ENCODE measurements at regions not wholly inside any gene's neighbourhood (a gene's known extent, or its start where the extent isn't known, plus 50 kb on each side); places are given as distances from the start of the nearest gene placed in this dataset.

- TF ChIP-seq, protein P1, sequence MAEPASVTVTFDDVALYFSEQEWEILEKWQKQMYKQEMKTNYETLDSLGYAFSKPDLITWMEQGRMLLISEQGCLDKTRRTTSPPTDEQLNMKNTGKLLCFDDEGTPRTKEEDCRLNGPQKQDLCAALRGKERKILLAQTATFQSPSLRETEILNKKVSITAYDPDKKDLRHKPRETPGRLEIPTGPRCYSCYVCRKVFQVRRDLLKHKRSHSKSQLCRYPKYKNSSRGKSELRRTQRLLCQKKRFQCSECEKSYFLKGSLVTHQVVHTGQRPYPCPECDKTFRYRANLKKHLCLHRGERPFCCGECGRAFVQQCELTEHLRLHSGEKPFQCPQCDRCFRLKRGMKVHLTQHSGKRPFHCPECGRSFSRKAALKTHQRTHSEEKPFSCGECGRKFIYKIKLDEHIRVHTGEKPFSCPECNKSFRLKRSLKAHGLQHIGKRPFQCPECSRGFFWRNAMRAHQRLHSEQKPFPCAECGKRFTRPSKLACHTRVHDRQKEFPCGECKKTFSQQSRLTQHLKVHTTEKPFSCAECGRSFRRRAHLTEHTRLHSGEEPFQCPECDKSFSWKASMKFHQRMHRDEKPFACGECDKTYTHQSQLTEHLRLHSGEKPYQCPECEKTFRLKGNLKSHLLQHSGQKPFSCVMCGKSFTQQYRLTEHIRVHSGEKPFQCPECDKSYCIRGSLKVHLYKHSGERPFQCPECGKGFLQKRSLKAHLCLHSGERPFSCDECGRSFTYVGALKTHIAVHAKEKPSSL (CRISPR knock-in tag; conservative IDR thresholded peaks at IDR 0.05), result no peak
- TF ChIP-seq IRF1 (CRISPR knock-in tag; IDR thresholded peaks at IDR 0.05) (no peak), NFE2L1 (CRISPR knock-in tag; IDR thresholded peaks at IDR 0.05) (no peak)
Observed at GRCh38 chr2:160689441-160689840, 195.8 kb upstream of the RBMS1 start (continued).

DNA sequence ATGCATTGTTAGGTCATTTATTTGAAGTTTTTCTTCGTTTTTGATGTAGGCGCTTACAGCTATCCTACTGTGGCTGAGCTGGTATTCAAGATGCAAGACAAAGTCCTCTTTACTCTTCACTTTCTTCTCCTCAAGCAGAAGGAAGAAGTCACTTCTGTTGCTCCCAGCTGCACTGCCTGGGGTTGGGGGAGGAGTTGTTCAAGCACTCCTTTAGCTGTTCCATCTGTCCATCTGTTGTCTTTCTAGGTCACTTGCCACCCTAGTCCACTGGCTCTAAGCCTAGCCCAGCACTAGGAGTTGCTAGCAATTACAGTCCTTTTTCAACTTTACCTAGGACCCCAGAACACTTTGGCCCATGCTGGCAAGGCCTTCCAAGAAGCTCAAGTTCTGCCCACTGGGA, 200.6 kb upstream of the RBMS1 start:
- Mint-ChIP-seq H3K4me1 (no peaks in the 10 kb centered on the region), H3K36me3 (no peaks in the 10 kb centered on the region), H3K4me3 (no peak overlapping the region), H3K27ac (no peak overlapping the region), H3K9me3 (peaks cover 6% of the 10 kb centered on the region; the same call in 1 of the 2 replicates), H3K27me3 (ENCODE audit: low read depth) (no peaks in the 10 kb centered on the region)
- ATAC-seq (no peak), DNase-seq (ENCODE audit: low spot score) (no peak)
- CTCF ChIA-PET, result no interaction called here
- TF ChIP-seq NR3C1 (CRISPR knock-in tag; conservative IDR thresholded peaks at IDR 0.05; ENCODE audit: low read depth) (no peak), NR1H2 (CRISPR knock-in tag; IDR thresholded peaks at IDR 0.05) (no peak), RELA (CRISPR knock-in tag; IDR thresholded peaks at IDR 0.05; ENCODE audit: borderline replicate concordance) (no peak), ATF1 (CRISPR knock-in tag; IDR thresholded peaks at IDR 0.05) (no peak), ZNF671 (CRISPR knock-in tag; IDR thresholded peaks at IDR 0.05) (no peak), ZNF232 (CRISPR knock-in tag; IDR thresholded peaks at IDR 0.05) (no peak), ERG (CRISPR knock-in tag; IDR thresholded peaks at IDR 0.05) (no peak)
- TF ChIP-seq, protein P2, sequence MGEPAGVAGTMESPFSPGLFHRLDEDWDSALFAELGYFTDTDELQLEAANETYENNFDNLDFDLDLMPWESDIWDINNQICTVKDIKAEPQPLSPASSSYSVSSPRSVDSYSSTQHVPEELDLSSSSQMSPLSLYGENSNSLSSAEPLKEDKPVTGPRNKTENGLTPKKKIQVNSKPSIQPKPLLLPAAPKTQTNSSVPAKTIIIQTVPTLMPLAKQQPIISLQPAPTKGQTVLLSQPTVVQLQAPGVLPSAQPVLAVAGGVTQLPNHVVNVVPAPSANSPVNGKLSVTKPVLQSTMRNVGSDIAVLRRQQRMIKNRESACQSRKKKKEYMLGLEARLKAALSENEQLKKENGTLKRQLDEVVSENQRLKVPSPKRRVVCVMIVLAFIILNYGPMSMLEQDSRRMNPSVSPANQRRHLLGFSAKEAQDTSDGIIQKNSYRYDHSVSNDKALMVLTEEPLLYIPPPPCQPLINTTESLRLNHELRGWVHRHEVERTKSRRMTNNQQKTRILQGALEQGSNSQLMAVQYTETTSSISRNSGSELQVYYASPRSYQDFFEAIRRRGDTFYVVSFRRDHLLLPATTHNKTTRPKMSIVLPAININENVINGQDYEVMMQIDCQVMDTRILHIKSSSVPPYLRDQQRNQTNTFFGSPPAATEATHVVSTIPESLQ (CRISPR knock-in tag; IDR thresholded peaks at IDR 0.05), result no peak
- TF ChIP-seq, protein P3, sequence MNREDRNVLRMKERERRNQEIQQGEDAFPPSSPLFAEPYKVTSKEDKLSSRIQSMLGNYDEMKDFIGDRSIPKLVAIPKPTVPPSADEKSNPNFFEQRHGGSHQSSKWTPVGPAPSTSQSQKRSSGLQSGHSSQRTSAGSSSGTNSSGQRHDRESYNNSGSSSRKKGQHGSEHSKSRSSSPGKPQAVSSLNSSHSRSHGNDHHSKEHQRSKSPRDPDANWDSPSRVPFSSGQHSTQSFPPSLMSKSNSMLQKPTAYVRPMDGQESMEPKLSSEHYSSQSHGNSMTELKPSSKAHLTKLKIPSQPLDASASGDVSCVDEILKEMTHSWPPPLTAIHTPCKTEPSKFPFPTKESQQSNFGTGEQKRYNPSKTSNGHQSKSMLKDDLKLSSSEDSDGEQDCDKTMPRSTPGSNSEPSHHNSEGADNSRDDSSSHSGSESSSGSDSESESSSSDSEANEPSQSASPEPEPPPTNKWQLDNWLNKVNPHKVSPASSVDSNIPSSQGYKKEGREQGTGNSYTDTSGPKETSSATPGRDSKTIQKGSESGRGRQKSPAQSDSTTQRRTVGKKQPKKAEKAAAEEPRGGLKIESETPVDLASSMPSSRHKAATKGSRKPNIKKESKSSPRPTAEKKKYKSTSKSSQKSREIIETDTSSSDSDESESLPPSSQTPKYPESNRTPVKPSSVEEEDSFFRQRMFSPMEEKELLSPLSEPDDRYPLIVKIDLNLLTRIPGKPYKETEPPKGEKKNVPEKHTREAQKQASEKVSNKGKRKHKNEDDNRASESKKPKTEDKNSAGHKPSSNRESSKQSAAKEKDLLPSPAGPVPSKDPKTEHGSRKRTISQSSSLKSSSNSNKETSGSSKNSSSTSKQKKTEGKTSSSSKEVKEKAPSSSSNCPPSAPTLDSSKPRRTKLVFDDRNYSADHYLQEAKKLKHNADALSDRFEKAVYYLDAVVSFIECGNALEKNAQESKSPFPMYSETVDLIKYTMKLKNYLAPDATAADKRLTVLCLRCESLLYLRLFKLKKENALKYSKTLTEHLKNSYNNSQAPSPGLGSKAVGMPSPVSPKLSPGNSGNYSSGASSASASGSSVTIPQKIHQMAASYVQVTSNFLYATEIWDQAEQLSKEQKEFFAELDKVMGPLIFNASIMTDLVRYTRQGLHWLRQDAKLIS (CRISPR knock-in tag; IDR thresholded peaks at IDR 0.05; ENCODE audit: borderline replicate concordance), result no peak
- POLR2A ChIA-PET, result no interaction called here

DNA sequence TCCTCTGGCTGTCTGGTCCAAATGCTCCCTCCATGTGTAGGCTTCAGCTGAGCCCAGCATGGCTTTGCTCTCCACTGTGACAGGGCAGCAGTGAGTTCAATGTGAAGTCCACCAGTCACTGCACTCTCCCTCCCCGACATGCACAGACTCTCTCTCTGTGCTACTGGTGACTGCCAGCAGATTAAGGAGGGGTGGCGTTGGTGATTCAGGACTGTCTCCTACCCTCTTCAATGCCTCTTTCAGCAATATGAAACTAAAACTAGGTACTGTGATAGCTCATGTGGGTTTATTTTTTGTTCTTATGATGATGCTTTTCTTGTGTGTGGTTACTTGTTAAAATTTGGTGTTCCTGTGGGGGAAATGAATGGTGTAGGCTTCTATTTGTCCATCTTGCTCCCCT, 201.0 kb upstream of the RBMS1 start:
- ChIA-PET POLR2A (no interaction called here), CTCF (interaction anchor here (1.5 kb wide), 1 partner anchor 300 kb away, joined by 4 read pairs; no protein-coding TSS in a partner anchor)
- no peak for DNase-seq (ENCODE audit: low spot score)
- Mint-ChIP-seq H3K4me1 (no peaks in the 10 kb centered on the region), H3K4me3 (no peak overlapping the region), H3K9me3 (peaks cover 6% of the 10 kb centered on the region; the same call in 1 of the 2 replicates), H3K36me3 (no peaks in the 10 kb centered on the region), H3K27me3 (ENCODE audit: low read depth) (no peaks in the 10 kb centered on the region), H3K27ac (no peak overlapping the region)
- ATAC-seq, result no peak
- no peak for TF ChIP-seq ZNF138 (CRISPR knock-in tag; conservative IDR thresholded peaks at IDR 0.05)
- no peak for TF ChIP-seq TCF7 (CRISPR knock-in tag; IDR thresholded peaks at IDR 0.05; ENCODE audit: low read depth)
- TF ChIP-seq, protein P4, sequence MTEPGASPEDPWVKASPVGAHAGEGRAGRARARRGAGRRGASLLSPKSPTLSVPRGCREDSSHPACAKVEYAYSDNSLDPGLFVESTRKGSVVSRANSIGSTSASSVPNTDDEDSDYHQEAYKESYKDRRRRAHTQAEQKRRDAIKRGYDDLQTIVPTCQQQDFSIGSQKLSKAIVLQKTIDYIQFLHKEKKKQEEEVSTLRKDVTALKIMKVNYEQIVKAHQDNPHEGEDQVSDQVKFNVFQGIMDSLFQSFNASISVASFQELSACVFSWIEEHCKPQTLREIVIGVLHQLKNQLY (CRISPR knock-in tag; IDR thresholded peaks at IDR 0.05), result no peak
- TF ChIP-seq, protein P5, sequence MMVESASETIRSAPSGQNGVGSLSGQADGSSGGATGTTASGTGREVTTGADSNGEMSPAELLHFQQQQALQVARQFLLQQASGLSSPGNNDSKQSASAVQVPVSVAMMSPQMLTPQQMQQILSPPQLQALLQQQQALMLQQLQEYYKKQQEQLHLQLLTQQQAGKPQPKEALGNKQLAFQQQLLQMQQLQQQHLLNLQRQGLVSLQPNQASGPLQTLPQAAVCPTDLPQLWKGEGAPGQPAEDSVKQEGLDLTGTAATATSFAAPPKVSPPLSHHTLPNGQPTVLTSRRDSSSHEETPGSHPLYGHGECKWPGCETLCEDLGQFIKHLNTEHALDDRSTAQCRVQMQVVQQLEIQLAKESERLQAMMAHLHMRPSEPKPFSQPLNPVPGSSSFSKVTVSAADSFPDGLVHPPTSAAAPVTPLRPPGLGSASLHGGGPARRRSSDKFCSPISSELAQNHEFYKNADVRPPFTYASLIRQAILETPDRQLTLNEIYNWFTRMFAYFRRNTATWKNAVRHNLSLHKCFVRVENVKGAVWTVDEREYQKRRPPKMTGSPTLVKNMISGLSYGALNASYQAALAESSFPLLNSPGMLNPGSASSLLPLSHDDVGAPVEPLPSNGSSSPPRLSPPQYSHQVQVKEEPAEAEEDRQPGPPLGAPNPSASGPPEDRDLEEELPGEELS (CRISPR knock-in tag; IDR thresholded peaks at IDR 0.05), result no peak
- no peak for TF ChIP-seq ZNF121 (CRISPR knock-in tag; IDR thresholded peaks at IDR 0.05)
- TF ChIP-seq ZMAT4 (CRISPR knock-in tag; IDR thresholded peaks at IDR 0.05), result no peak
- no peak for TF ChIP-seq OVOL2 (CRISPR knock-in tag; IDR thresholded peaks at IDR 0.05; ENCODE audit: borderline replicate concordance)
- no peak for TF ChIP-seq FOXK1 (CRISPR knock-in tag; IDR thresholded peaks at IDR 0.05)
- no peak for TF ChIP-seq ATF3 (CRISPR knock-in tag; conservative IDR thresholded peaks at IDR 0.05)
